HG03095 (cell line): ENCODE measurements at regions not wholly inside any gene's neighbourhood (a gene's known extent, or its start where the extent isn't known, plus 50 kb on each side); places are given as distances from the start of the nearest gene placed in this dataset.
"Not testable (repeated sequence)": the region's sequence is repeated elsewhere in the genome, so short reads cannot be mapped to it uniquely, and the experiment has no call there.

Experiments used
- ATAC-seq: cut with Tn5 transposase; IDR thresholded peaks from one replicate; pipeline ENCODE4 v1.9.1; 2021; ENCODE audit warnings: moderate library complexity; ENCODE audit not compliant: unreplicated experiment

DNA sequence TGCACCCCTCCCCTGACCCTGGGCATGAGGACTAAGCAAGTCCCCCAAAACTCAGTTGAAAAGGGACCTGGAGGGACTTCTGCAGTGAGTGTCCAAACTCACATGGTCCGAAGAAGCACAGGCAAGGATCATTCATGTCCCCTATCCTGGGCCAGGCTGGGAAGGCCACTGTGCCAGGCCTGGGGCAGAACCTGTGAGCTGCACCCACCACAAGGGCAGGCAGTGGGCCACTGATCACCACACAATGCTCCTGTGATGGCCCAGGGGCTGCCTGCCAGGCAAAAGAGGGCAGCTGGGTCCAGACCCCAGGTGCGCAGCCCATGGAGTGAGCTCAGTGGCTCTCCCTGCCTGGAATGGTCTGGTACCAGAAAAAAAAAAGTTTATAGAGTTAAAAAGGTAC, 295.4 kb downstream of the CCDC74A start:
- ATAC-seq = not testable (repeated sequence)

DNA sequence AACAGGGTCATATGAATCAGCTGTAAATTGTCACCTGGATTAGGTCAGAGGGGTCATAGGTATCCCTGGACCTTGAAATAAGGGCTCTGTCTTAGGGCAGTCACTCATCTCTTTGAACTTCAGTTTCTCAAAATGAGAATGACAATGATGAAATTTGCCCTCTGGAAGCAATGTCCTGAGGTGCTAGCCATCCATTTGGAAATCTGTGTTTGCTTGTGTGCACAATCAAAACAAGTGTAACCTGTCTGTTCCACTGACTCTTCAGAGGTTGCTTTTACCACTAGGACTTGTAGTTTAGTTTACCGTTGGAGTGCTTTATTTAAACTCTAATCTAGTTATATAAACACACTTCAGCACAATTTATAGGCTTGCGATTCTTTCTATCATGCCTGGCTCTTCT, 297.3 kb downstream of the CCDC74A start:
- not testable (repeated sequence) for ATAC-seq

DNA sequence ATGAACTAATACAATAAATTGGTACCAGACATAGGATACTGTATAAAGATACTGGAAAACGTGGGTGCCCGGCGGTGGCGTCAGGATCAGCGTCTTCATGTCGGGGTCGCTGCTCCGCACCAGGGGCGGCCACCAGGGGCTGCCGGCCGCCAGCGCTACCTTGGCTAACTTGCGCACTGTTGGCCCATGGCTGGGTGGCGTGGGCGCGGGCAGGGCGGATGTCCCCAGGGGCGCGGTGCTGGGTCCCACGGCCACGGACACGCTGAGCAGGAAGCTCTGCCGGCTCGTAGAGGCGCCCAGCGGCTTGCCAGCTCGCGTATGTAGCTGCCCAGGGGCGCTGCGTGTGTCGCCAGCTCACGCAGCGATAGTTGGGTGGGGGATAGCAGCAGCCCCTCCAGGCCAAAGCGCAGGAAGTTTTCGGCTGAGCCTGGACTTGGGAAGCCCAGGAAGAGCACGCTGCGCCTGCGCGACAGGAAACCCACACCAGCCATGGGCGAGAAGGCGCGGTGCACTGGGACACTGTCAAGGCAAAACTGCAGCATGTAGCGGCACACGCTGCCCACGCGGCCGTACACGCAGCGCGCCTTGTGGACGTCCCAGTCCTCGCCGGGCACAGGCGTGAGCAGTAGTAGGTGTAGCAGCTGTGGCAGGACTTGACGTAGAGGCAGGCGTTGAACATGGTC, 299.9 kb downstream of the CCDC74A start:
- no peak for ATAC-seq

DNA sequence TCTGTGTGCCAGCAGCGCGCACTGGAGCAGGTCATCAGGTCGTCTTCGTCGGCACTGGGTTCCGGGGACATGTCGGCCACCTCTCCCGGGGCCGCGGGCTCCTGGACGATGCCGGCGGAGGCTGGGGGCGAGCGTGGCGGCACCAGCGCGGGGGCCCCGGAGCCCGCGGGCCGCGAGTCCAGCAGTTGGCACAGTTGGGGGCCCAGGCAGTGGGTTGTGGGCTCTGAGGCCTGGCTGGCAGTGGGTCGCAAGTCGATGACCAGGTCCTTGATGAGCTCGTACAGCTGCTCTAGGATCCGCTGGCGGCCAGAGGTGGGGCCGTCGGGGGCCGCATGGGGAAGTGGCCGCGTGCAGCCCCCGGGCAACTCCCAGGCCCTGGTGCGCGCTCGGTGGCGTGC, 300.5 kb downstream of the CCDC74A start:
- ATAC-seq = no peak

DNA sequence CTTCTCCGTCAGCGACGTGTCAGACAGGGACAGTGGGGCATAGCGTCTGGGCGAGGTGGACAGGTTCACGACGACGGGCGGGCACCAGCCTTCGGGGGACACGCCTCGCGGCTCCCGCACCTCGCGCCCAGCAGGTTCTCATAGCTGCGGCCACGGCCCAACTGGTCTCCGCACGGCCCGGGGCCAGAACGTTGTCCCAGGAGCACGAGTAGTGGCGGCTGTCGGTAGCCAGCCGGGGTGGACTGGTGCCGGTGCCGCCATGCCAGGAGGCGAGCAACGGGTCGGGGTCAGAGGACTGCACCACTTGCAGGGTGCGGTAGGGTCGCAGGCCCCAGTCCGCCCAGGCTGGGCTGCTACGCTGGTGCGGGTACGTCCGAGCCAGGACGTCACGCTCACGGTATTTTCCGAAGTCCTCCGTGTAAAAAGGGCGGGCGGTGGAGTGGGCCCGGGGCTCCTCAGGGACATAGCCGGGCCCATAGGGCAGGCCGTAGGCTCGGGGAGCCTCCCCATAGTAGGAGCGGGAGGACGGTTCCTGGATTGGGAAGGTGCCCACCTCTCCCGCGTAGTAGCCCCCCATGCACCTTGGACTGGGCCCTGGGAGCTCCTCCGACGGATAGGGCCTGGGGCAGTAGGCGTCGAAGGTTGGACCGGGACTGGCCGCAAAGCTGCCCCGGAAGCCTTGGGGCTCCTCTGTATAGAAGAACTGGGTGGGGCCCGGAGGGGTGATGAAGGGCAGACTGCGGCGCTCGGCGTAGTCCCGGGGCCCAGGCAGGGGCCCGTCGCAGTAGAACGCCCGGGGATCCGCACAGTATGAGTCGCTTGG, 301.2 kb downstream of the CCDC74A start:
- ATAC-seq = not testable (repeated sequence)

DNA sequence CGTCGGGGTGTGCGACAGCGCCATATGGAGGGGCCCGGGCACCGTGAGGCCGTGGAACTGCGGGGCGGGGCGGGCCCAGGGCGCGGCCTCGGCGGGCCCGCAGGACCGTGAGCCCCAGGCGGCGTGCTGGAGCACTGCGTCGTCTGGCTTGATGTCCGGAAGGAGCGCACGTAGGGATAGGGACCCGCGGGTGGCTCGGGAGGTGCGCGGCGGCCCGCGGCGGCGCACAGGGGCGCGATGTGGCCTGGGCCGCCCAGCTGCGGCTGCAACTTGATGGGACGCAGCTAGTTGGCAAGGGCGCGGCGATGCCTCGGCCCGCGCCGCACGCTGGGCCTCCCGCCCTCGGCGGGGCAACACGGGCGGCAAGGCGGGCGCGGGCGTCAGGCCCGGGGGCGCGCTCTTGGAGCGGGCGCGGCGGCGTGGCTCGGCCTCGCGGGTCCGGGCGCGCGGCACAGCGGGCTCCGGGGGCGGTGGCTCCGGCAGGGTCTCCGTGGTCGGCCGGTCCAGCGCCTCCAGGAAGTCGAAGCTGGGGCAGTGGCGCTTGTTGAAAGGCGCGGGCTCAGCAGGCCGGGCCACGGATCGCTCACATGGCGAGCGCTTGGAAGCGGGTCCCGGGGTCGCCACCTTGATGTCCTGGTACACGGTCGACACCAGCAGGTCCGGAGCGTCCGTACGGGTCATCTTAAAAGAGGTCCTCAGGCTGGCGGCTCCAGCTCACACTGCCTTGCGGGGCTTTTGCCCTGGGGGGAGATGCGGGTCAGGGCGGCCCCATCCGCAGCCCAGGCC, 302.0 kb downstream of the CCDC74A start:
- ATAC-seq = not testable (repeated sequence)

DNA sequence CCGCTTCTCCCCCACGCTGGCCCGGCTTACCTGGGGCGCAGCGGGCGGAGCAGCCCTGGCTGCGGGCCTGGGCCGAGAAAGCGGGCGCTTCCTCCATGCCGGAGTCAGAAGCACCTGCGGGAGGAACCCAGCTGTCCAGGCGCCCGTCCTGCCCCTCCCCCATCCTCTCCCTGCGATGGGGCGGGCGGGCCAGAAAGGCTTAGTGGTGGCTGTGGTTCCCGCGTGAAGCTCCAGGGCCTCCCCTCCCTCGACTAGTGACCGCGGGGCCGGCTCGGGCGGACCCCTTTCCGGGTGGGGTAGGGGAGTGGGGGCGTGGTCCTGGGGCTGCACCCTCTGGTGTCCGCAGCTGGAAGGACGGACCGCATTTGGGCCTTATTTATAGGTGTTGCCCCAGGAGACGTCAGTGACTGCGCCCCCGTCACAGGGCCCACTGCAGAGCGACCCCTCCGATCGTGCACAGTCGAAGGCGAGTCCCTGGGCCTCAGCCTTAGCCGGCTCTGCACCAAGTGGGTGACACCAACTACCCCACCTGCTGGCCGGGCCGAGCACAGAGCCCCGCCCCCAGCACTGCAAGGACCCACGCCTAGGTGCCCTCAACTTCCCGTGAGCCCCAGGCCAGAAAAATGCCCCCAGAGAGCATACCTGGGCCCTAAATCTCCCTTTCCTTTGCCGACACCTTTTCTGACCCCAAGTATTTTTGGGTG, 302.7 kb downstream of the CCDC74A start:
- not testable (repeated sequence) for ATAC-seq

DNA sequence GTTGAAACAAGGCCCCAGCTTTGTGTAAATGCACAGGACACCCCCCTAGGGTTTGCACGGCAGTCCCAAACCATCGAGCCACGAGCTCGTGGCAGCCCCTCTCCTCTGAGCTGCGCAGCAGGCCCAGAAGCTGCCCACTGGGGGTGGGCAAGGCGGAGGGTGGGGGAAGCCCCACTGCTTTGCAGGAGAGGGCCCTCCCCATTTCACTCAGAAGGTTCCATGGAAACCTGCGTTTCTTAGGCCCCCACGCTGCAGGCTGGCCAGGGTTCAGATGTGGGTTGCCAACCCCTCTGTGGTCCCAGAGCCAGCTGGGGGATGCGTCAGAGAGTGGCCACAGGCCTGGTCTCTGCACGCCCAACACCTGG, 303.2 kb downstream of the CCDC74A start:
- ATAC-seq = not testable (repeated sequence)

DNA sequence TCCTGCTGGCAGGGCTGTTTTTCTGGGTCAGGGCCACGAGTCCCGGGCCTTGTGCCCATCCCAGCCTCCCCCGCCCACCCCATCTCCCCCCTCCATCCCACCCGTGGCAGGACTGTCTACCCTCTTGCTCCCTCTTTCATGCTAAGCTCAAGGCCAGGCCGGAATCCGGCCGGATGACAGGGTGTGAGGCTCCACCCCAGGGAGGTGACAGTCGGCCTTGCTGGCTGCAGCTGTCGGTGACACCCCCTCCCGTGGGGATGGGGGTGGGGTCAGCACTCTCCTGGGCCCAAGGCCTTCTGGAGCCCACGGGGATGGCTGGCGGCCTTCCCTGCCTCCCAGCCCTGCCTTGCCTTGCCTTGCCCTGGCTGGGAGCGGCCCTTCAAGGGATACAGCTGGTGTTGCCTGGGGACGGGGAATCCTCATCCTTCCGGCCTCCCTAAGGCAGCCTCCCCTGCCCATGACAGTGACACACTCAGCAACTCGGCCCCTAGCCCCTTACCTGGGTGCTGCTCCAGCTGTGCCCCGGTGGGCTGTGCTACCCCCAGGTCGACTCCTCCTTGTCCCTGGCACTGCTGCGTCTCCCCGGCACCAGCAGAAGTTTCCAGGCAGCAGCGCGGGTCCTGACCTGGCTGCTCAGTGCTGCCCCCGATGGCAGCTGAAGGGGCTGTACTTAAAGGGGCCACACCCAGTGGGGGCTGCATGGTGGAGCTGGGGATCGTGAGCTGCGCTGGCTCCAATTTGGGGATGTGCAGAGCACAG, 303.9 kb downstream of the CCDC74A start:
- ATAC-seq = not testable (repeated sequence)

DNA sequence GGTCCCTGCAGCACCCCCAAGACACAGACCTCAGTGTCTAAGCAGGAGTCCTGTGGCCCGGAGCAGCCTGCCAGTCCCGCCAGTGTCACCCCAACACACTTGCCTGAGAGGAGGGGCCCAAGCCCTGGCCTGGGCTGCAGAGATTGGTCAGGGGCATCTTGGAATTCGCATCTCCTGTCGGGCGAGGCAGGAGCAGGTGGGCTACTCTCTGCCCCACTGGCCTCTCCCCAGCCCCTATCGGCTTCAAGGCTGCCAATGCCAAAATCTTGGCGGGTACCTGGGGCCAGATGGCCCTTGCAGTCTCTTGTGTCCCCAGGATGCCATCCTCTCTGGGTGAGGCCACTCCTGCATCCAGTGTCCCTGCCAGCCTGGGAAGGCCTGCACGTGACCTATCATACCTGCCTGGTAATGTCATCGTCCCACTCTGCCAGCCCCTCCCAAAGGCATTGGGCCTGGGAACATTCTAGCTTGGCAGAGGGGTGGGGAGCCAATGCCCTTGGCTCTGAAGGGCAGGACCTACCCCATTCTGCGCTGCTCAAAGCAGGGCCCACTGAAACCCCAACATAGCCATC, 304.6 kb downstream of the CCDC74A start:
- ATAC-seq = not testable (repeated sequence)

DNA sequence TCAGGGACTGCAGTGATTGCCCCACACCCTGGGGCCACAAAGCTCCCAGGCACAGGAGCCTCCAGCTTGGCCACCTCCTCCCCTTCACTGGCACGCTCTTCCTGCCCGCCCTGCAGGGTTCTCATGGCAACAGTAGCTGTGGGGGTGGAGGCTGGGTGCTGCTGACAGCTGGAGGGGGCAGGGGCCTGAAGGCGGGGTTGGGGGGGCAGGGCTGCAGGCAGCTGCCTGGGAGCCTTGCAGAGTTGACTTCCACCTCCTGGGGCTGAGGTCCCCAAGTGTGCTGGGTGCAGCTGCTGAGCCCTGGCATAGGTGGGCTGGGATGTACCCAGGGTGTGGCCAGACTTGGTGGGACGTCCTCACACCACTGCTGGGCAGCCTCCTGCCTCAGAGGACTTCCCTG, 305.2 kb downstream of the CCDC74A start:
- not testable (repeated sequence) for ATAC-seq

DNA sequence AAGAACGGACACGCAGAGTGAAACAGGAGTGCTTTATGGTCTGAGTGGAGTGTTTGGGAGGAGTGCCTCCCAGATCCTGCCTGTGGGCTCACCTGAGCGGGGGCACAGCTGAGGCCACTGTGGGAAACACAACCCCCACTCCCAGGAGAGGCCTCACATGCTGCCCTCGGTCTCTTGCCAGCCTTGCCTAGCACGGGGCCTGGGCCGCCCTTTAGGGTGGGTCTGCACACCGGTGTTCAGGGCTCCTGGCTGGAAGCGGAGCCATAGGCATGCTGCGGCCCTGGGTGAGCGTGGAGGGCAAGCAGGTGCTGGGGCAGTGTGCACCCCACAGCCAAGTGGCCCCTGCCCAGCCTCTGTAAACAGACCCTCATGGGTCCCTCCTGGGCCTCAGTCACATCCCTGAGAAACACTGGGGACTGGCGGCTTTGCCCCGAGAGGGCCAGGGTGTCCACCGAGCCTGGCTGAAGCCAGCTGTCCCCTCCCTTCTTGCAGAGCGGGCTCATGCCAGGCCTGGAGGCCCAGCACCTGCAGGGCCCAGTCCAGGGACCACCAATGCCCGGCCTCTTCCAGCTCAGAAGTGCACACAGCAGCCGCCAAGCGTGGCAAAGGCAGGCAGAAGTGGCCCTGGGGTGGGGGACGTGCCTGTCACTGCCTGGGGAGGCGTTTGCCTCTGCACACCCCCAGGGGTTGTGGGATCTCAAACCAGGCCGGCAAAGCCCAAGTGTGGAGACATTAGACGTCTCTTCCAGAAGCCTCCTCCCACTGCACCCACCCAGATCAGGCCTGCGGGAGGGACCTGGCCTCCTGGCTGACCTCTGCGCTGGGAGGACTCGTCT, 305.9 kb downstream of the CCDC74A start:
- ATAC-seq = not testable (repeated sequence)

DNA sequence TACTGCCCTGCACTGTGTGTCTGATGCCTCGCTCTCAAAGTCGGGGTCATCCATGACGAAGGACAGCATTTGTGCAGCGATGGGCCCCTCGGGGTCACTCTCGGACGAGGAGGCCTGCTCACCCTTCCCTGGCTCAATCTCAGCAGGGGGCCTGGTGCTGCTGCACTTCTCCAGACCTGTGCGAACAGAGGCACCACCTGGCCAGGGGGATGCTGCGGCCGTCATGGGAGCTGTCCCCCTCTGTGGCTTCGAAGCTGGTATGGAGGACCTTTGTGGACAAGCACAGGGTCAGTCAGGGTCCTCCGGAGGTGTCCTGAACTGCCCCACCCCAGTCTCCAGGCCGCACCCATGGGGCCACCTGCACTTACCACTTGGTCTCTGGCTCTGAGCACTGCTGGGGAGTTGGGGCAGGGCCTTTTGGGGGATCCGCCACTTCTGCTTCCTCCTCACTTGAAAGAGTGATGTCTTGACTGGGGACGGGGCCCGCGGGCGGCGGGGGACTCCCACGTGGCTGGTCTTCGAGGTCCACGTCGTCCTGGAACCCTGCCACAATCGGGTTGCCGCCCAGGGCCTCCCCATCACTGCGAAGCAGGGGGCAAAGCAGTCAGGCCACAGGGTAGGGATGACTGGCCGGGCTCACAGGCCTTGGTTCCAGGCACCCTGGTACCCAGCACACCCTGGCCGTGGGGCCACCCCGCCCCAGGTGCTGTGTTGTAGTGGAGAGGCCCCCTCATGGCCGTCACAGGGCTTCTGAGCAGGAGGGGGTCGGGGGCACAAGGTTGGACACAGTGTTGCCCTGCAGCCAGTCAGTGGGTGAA, 306.7 kb downstream of the CCDC74A start:
- ATAC-seq = not testable (repeated sequence)

DNA sequence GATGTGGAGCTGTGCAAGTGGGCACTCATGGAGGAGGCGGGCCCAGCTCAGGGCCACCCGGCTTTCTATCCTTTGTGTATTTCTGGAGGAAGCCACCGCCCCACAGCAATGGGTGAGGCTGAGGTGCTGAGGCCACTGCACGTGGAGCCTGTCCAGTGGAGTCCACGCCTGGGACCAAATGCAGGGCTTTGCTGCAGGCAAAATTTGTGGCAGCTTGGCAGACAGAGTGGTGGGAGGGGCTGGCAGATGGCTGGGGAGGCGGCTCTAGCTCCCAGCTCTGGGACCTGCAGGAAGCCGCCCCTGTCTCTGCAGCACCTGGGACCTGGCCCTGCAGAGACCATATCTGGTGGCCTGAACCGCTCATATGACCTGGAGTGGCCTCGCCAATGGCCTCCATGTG, 307.3 kb downstream of the CCDC74A start:
- ATAC-seq = not testable (repeated sequence)

DNA sequence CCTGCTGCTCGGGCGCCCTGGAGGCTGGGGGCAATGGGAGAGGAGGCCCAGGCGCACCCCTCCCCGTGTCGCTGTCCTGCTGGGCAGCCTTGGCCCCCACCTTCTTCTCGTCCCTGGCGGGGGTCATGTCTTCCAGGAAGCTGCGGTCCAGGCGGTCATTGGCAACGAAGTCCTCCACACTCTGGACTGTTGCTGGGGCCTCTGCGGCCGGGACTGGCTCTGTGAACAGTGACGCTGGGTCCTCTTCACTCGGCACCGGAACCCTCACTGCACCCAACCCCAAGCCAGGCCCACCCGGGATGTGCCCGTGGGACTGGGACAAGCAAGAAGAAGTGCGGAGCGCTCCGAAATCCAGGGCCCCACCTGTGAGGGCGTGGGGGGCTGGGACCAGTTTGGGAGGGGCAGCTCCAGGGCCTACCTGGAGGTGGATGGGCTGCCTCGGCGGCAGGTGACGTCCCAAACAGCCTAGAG, 308.0 kb downstream of the CCDC74A start:
- no peak for ATAC-seq

DNA sequence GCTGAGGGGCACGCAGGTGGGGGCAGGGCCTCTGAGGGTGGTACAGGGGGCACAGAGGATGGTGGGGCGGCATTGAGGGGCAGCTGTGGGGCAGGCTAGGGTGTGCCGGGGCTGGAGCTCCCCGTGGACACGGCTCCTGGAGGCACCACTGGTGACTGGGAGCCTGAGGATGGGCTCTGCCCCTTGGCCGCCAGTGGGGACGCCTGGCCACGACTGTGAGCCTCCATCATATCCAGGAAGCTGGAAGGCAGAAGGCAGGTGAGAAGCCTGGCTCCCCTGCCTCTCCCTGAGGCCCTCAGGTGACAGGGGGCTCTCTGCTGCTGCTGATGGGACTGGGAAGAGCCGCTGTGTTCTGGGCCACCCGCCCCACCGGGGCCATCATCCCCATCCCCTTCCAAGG, 308.4 kb downstream of the CCDC74A start:
- not testable (repeated sequence) for ATAC-seq

DNA sequence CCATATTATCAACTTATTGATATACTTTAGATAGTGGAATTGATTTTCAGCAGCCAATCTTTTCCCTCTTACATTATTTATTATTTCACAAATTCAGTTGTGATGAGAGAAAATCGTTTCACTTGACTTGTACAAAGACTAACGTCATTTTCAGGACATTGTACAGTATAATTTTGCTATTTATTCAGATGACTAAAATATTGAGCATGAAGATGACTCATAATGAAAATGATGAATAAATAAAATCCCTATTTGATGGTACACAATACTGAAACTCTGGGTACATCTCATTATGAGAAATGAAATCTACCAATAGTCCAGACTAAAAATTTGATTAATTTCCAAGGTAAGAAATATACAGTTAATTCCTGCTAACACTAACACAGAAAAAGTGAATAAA, 316.4 kb downstream of the CCDC74A start:
- not testable (repeated sequence) for ATAC-seq

DNA sequence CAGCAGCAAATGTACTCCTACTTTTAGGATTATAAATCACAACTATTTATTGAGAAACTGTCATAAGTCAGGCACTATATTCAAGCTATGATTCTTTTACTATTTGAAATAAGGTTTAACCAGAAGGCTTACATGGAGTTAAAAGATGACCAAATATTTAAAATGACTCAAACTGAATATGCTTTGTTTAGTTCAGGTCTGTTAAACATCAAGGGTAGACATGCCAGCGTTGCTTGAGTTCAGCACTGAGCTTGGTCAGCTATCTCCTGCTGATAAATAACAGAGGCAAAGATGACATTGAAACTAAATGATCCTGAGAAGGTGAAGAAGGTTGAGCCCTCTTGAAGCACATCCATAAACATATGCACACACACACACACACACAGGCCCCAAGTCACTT, 305.6 kb downstream of the ANKRD30BL start:
- not testable (repeated sequence) for ATAC-seq
